K562 (cell line): ENCODE measurements at regions not wholly inside any gene's neighbourhood (a gene's known extent, or its start where the extent isn't known, plus 50 kb on each side); places are given as distances from the start of the nearest gene placed in this dataset.
"Not testable (repeated sequence)": the region's sequence is repeated elsewhere in the genome, so short reads cannot be mapped to it uniquely, and the experiment has no call there.

Experiments
- ATAC-seq: fragments of 200-7000 bp; cut with Tn5 transposase; 3 replicates; pipeline ENCODE4 v1.9.1; 2020; ENCODE audit warnings: moderate library complexity
- BruUV-seq: library from RNA; stranded (reverse); fragments of 400-500 nt; replicated peaks from 2 replicates; lab custom pipeline; 2021; lab: Mats Ljungman, UMichigan
- CTCF ChIA-PET: fragments of 300-600 bp; formaldehyde crosslinking; extraction: SDS; loops from one replicate; lab custom pipeline; 2021; ENCODE audit warnings: low intra/inter-chr PET ratio; lab: Yijun Ruan, JAX
- POLR2A ChIA-PET: fragments of 300-600, 350-650 bp; sonication (Branson Sonifier 250); formaldehyde crosslinking; extraction: SDS; loops from one replicate; lab custom pipeline; 2021; ENCODE audit warnings: antibody characterized with exemption, inconsistent platforms; lab: Yijun Ruan, JAX
- DNase-seq, 4 experiments: peaks; one replicate each; pipeline versions ENCODE4 v3.0.0 to v3.0.0-alpha.2; 2011 to 2018; ENCODE audit warnings: low spot score in 3 of 4, mixed read lengths in 3 of 4; ENCODE audit errors: extremely low read depth in 1 of 4
- FAIRE-seq: peaks from 2 replicates; lab custom pipeline; 2011; peaks lifted over from hg19 to GRCh38; lab: Jason Lieb, UNC
- H2AFZ ChIP-seq: 2 replicates; pipeline ENCODE4 v1.6.0; 2011; ENCODE audit warnings: low read depth, low read length, control low read depth, inconsistent platforms
- H3K27ac ChIP-seq: fragments of 200-600 bp; 3 replicates; pipeline ENCODE4 v1.8.0; 2011; ENCODE audit warnings: low read depth, mild to moderate bottlenecking, control low read depth, inconsistent platforms, low read length, moderate library complexity, mixed read lengths; ENCODE audit errors: extremely low read depth
- H3K27me3 ChIP-seq, 2 experiments: fragments of 300-600 bp in 1 of 2; 2 replicates in 1 of 2; 3 replicates in 1 of 2; pipeline versions ENCODE4 v1.6.0 to v1.8.0; 2011; ENCODE audit warnings: inconsistent platforms in 2 of 2, low read length in 2 of 2, mild to moderate bottlenecking in 1 of 2, mixed read lengths in 1 of 2, moderate library complexity in 1 of 2; ENCODE audit not compliant: control insufficient read depth in 2 of 2, insufficient read depth in 2 of 2
- H3K36me3 ChIP-seq: fragments of 300-600 bp; 3 replicates; pipeline ENCODE4 v1.8.0; 2011; ENCODE audit warnings: mild to moderate bottlenecking, low read length, inconsistent platforms; ENCODE audit not compliant: control insufficient read depth, insufficient read depth
- H3K4me1 ChIP-seq, 2 experiments: fragments of 200-600 bp in 1 of 2; replicated peaks in 1 of 2; 2 replicates in 1 of 2; 3 replicates in 1 of 2; pipeline versions ENCODE4 v1.5.1 to v1.8.0; 2011; ENCODE audit warnings: inconsistent platforms in 2 of 2, low read length in 2 of 2, mild to moderate bottlenecking in 1 of 2, mixed read lengths in 1 of 2, moderate library complexity in 1 of 2; ENCODE audit not compliant: control insufficient read depth in 2 of 2, insufficient read depth in 2 of 2
- H3K4me2 ChIP-seq: 2 replicates; pipeline ENCODE4 v1.6.1; 2011; ENCODE audit warnings: low read length, control low read depth, inconsistent platforms, mixed read lengths; ENCODE audit not compliant: insufficient read depth
- H3K4me3 ChIP-seq: fragments of 200-600 bp; sonication (generic), shearing (Covaris generic); 2 replicates; pipeline ENCODE4 v1.5.1; 2016; ENCODE audit warnings: control low read depth, inconsistent platforms
- H3K79me2 ChIP-seq: fragments of 200-600 bp; 3 replicates; pipeline ENCODE4 v1.8.0; 2011; ENCODE audit warnings: low read length, inconsistent platforms; ENCODE audit not compliant: control insufficient read depth, insufficient read depth
- H3K9ac ChIP-seq, 2 experiments: 2 replicates each; pipeline versions ENCODE4 v1.6.0 to v1.6.1; 2011; ENCODE audit warnings: low read depth in 2 of 2, low read length in 2 of 2, control low read depth in 1 of 2, inconsistent platforms in 1 of 2, mild to moderate bottlenecking in 1 of 2, mixed read lengths in 1 of 2; ENCODE audit not compliant: insufficient read depth in 1 of 2
- H3K9me1 ChIP-seq: one replicate; pipeline ENCODE4 v1.6.0; 2011; ENCODE audit warnings: inconsistent platforms, mild to moderate bottlenecking, low read length, moderate library complexity; ENCODE audit not compliant: control insufficient read depth, insufficient read depth
- H3K9me3 ChIP-seq: replicated peaks from 2 replicates; pipeline ENCODE4 v1.5.1; 2011; ENCODE audit warnings: low read depth, low read length, inconsistent platforms; ENCODE audit not compliant: control insufficient read depth, insufficient read depth
- H4K20me1 ChIP-seq: replicated peaks from 2 replicates; pipeline ENCODE4 v1.6.1; 2011; ENCODE audit warnings: low read length, inconsistent platforms, mixed read lengths; ENCODE audit not compliant: control insufficient read depth, insufficient read depth
- CCNT2 ChIP-seq: IDR thresholded peaks from 2 replicates; pipeline ENCODE4 v1.6.1; 2011; ENCODE audit warnings: borderline replicate concordance, low read depth, mild to moderate bottlenecking, moderate library complexity, mixed read lengths, low read length; ENCODE audit not compliant: insufficient read length; ENCODE audit errors: extremely low read depth
- COPS2 ChIP-seq: fragments of 450-650 bp; conservative IDR thresholded peaks from 2 replicates; pipeline ENCODE4 v1.6.1; 2016; ENCODE audit warnings: mild to moderate bottlenecking, moderate library complexity
- MAX ChIP-seq: sonication (generic); formaldehyde crosslinking; IDR thresholded peaks from 2 replicates; pipeline ENCODE4 v1.9.0; 2022; ENCODE audit warnings: mild to moderate bottlenecking, missing genetic modification reagents
- NFYB ChIP-seq: IDR thresholded peaks from 2 replicates; pipeline ENCODE4 v1.6.1; 2011; ENCODE audit warnings: mild to moderate bottlenecking, moderate library complexity; ENCODE audit not compliant: insufficient read length; ENCODE audit errors: extremely low read depth
- TSC22D4 ChIP-seq: fragments of 450-650 bp; IDR thresholded peaks from 2 replicates; pipeline ENCODE4 v1.6.1; 2016; ENCODE audit warnings: missing genetic modification characterization, missing biosample characterization, control low read depth
- USF2 ChIP-seq: sonication (generic); formaldehyde crosslinking; IDR thresholded peaks from 2 replicates; pipeline ENCODE4 v1.5.0; 2020; ENCODE audit warnings: missing genetic modification reagents
- ZNF140 ChIP-seq: fragments of 250-450 bp; sonication (Bioruptor Pico); IDR thresholded peaks from 2 replicates; pipeline ENCODE4 v1.8.0; 2021; ENCODE audit warnings: moderate library complexity, mild to moderate bottlenecking, inconsistent platforms
- ZNF583 ChIP-seq: fragments of 250-450 bp; sonication (Bioruptor Pico); IDR thresholded peaks from 2 replicates; pipeline ENCODE4 v1.4.0; 2020
- ZNF76 ChIP-seq: fragments of 250-450 bp; sonication (Bioruptor Pico); IDR thresholded peaks from 2 replicates; pipeline ENCODE4 v1.4.0; 2020; ENCODE audit warnings: mild to moderate bottlenecking, moderate library complexity, borderline replicate concordance
- WGBS: fragments of 100-300 bp; shearing (Covaris generic); methylation state at CpG from one replicate; pipeline ENCODE4 v1.1.6; 2016; ENCODE audit warnings: low coverage, mixed read lengths; ENCODE audit not compliant: insufficient coverage; ENCODE audit errors: missing lambda C conversion rate; 5-methylcytosine and 5-hydroxymethylcytosine counted together
- in situ Hi-C: fragments of 300-500 bp; cut with MboI; formaldehyde crosslinking; loops from 4 replicates; pipeline ENCODE4 v1.15.0; 2018; ENCODE audit warnings: inconsistent platforms, mixed read lengths
- intact Hi-C: fragments of 100-400 bp; cut with micrococcal nuclease; formaldehyde crosslinking; loops from 2 replicates; pipeline ENCODE4 v1.14.2; 2022
- TF ChIP-seq, protein P1 (sequence below): fragments of 450-650 bp; conservative IDR thresholded peaks from 2 replicates; pipeline ENCODE4 v1.6.1; 2016; ENCODE audit warnings: missing genetic modification characterization, low read depth, mild to moderate bottlenecking, missing compliant biosample characterization, moderate library complexity

DNA sequence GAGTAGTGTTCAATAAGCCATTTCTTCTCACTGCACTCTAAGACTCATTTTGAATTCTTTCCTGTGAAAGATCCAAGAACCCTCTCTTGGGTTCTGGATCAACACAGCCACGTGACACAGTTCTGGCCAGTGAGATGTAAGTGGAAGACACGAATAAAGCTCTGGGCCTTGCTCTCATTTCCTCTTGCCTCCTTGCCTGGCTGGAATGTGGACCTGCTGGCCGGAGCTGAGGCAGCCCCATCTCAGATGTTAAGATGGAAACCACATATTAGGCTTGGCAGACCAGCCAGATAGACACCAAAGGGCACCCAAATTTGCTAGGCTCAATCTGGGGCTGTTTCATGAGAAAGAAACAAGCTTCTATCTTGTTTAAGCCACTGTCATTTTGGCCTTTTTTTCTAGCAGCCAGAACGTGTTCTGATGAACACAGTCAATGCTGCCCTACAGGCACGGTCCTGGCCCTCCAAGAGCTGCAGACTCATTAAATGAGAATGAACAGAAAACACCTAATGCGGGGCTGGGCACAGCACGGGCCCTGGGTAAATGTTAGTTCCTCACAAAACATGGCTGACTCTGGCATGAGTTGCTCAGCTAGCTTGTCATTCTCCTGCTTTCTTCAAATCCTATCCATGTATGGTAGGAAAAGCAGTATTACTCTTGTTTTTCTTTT lies 155.1 kb downstream of the OR4M2 start:
- H3K79me2 ChIP-seq, H3K27ac ChIP-seq, H3K36me3 ChIP-seq, ATAC-seq, H3K4me2 ChIP-seq, FAIRE-seq, intact Hi-C loops, H3K4me1 ChIP-seq, H4K20me1 ChIP-seq, H2AFZ ChIP-seq, BruUV-seq, CTCF ChIA-PET, H3K9me3 ChIP-seq, H3K4me3 ChIP-seq, H3K27me3 ChIP-seq, H3K9me1 ChIP-seq, DNase-seq, H3K9ac ChIP-seq, POLR2A ChIA-PET: not testable (repeated sequence)
- TF ChIP-seq USF2 (CRISPR knock-in tag) (peak; percentile 27; the same call in 1 of the 2 replicates), NFYB (peak; percentile 10)
- in situ Hi-C loops, result loop anchor here (25.0 kb wide), 1 partner anchor 1448 kb away; no protein-coding TSS in a partner anchor
- 0% methylated on average over 7 of the region's 7 CpGs for WGBS

DNA sequence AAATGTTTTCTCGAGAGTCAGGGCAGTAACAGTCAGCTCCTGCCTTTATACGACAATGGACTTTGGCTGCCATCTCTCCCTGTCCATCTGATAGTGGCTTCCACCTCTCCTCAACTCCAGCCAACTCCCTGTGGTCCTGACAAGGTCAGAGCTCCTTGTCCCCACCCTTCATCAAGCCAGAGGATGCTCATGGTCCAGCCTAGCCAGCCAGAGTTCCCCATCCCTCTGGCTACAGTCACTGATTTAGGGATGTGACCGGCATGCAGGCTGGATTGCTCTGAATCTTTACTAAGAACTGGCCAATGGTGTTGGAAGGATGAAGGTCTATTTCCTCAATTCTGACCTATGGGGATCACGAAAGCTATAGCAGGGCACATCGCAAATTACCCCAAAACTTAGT lies 156.1 kb downstream of the OR4M2 start:
- Histone ChIP-seq H3K9me1 (no peaks in the 10 kb centered on the region), H3K4me3 (no peak overlapping the region), H2AFZ (no peak overlapping the region), H4K20me1 (no peaks in the 10 kb centered on the region; the same call in 1 of the 2 replicates), H3K27ac (no peak overlapping the region), H3K9ac (no peak overlapping the region), H3K4me2 (no peak overlapping the region), H3K4me1 (no peaks in the 10 kb centered on the region), H3K27me3 (peaks cover 0 to 6% of the 10 kb centered on the region in 2 experiments; a peak in 3 of 5 replicates), H3K79me2 (no peaks in the 10 kb centered on the region), H3K9me3 (no peaks in the 10 kb centered on the region), H3K36me3 (no peaks in the 10 kb centered on the region)
- ChIA-PET CTCF (no interaction called here), POLR2A (interaction anchor here (0.8 kb wide), 1 partner anchor 27 kb away, joined by 3 read pairs; no protein-coding TSS in a partner anchor)
- TF ChIP-seq CCNT2 (no peak), COPS2 (no peak), MAX (no peak), ZNF76 (no peak), ZNF140 (CRISPR knock-in tag) (no peak), ZNF583 (no peak), TSC22D4 (no peak)
- TF ChIP-seq, protein P1, sequence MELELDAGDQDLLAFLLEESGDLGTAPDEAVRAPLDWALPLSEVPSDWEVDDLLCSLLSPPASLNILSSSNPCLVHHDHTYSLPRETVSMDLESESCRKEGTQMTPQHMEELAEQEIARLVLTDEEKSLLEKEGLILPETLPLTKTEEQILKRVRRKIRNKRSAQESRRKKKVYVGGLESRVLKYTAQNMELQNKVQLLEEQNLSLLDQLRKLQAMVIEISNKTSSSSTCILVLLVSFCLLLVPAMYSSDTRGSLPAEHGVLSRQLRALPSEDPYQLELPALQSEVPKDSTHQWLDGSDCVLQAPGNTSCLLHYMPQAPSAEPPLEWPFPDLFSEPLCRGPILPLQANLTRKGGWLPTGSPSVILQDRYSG (tag), result no peak
- FAIRE-seq, result no peak
- in situ Hi-C loops, result loop anchor here (25.0 kb wide), 1 partner anchor 1449 kb away; no protein-coding TSS in a partner anchor
- WGBS, result 0% methylated on average over 5 of the region's 5 CpGs
- no peak for DNase-seq
- BruUV-seq, result no TSS peak
- intact Hi-C loops, result no loop called here
- no peak for ATAC-seq
